GM23338 (cell line): ENCODE measurements at regions not wholly inside any gene's neighbourhood (a gene's known extent, or its start where the extent isn't known, plus 50 kb on each side); places are given as distances from the start of the nearest gene placed in this dataset.

Source experiments
- ATAC-seq: fragments of 200-7000 bp; cut with Tn5 transposase; 3 replicates; pipeline ENCODE4 v1.9.1; 2020
- DNase-seq: peaks from one replicate; pipeline ENCODE4 v3.0.0-alpha.2; 2015; ENCODE audit warnings: low spot score
- H2AFZ ChIP-seq: fragments of 200-600 bp; sonication (generic); 2 replicates; pipeline ENCODE4 v1.8.0; 2016; ENCODE audit warnings: antibody characterized with exemption, mild to moderate bottlenecking, moderate library complexity
- H3F3A ChIP-seq: fragments of 200-600 bp; sonication (generic); replicated peaks from 2 replicates; pipeline ENCODE4 v1.8.0; 2017; ENCODE audit warnings: antibody characterized with exemption, mixed run types, low read depth
- H3K27ac ChIP-seq: fragments of 200-600 bp; sonication (generic); 2 replicates; pipeline ENCODE4 v1.6.1; 2016; ENCODE audit warnings: low read depth
- H3K27me3 ChIP-seq: fragments of 200-600 bp; sonication (generic); 2 replicates; pipeline ENCODE4 v1.8.0; 2016; ENCODE audit warnings: mild to moderate bottlenecking, mixed run types, moderate library complexity; ENCODE audit not compliant: insufficient read depth
- H3K36me3 ChIP-seq: fragments of 200-600 bp; sonication (generic); 2 replicates; pipeline ENCODE4 v1.8.0; 2016; ENCODE audit warnings: mild to moderate bottlenecking; ENCODE audit not compliant: insufficient read depth
- H3K4me1 ChIP-seq: fragments of 200-600 bp; sonication (generic); 2 replicates; pipeline ENCODE4 v1.8.0; 2016; ENCODE audit warnings: mild to moderate bottlenecking, moderate library complexity; ENCODE audit not compliant: insufficient read depth
- H3K4me2 ChIP-seq: fragments of 200-600 bp; sonication (generic); 2 replicates; pipeline ENCODE4 v1.7.1; 2017; ENCODE audit warnings: mixed run types
- H3K4me3 ChIP-seq: fragments of 200-600 bp; sonication (generic); 2 replicates; pipeline ENCODE4 v1.6.1; 2016; ENCODE audit warnings: mixed run types
- H3K79me2 ChIP-seq: fragments of 200-600 bp; sonication (generic); replicated peaks from 2 replicates; pipeline ENCODE4 v1.8.0; 2017; ENCODE audit warnings: mild to moderate bottlenecking; ENCODE audit not compliant: insufficient read depth
- H3K9me2 ChIP-seq: fragments of 200-600 bp; sonication (generic); 2 replicates; pipeline ENCODE4 v1.8.0; 2017; ENCODE audit not compliant: insufficient read depth
- H4K20me1 ChIP-seq: fragments of 200-600 bp; sonication (generic); replicated peaks from 2 replicates; pipeline ENCODE4 v1.8.0; 2017; ENCODE audit warnings: mild to moderate bottlenecking; ENCODE audit not compliant: insufficient read depth
- H3K27ac Mint-ChIP-seq: 2 replicates; pipeline ENCODE4 v1.8.0; 2020; ENCODE audit warnings: inconsistent platforms, mild to moderate bottlenecking, moderate library complexity, mixed read lengths
- H3K27me3 Mint-ChIP-seq: 3 replicates; pipeline ENCODE4 v1.8.0; 2022; ENCODE audit warnings: low read depth, mild to moderate bottlenecking, moderate library complexity, mixed read lengths, inconsistent platforms; ENCODE audit not compliant: insufficient read depth, poor library complexity
- H3K36me3 Mint-ChIP-seq: 3 replicates; pipeline ENCODE4 v1.8.0; 2021; ENCODE audit warnings: low read depth, mild to moderate bottlenecking, inconsistent platforms, moderate library complexity, mixed read lengths
- H3K4me1 Mint-ChIP-seq: 3 replicates; pipeline ENCODE4 v1.8.0; 2020; ENCODE audit warnings: mild to moderate bottlenecking, inconsistent platforms, mixed read lengths
- H3K4me3 Mint-ChIP-seq: 3 replicates; pipeline ENCODE4 v1.8.0; 2021; ENCODE audit warnings: moderate library complexity, mild to moderate bottlenecking, inconsistent platforms, mixed read lengths
- H3K9me3 Mint-ChIP-seq: 3 replicates; pipeline ENCODE4 v1.8.0; 2020; ENCODE audit warnings: moderate library complexity, mild to moderate bottlenecking, inconsistent platforms, mixed read lengths
- CREB1 ChIP-seq: fragments of 250-450 bp; sonication (Bioruptor Pico); IDR thresholded peaks from 2 replicates; pipeline ENCODE4 v1.5.0; 2020; ENCODE audit warnings: low read depth, mild to moderate bottlenecking, moderate library complexity
- JUNB ChIP-seq: IDR thresholded peaks from one replicate; pipeline ENCODE4 v1.6.1; 2016; ENCODE audit warnings: antibody characterized with exemption; ENCODE audit not compliant: unreplicated experiment
- STAT1 ChIP-seq: IDR thresholded peaks from one replicate; pipeline ENCODE4 v1.6.1; 2016; ENCODE audit warnings: antibody characterized with exemption; ENCODE audit not compliant: unreplicated experiment
- TF ChIP-seq, protein P1 (sequence below), 2 experiments: fragments of 200-600 bp in 1 of 2; sonication (generic) in 1 of 2; conservative IDR thresholded peaks; 2 replicates each; pipeline versions ENCODE4 v1.5.1 to v1.6.1; 2016 to 2017; ENCODE audit warnings: antibody characterized with exemption in 2 of 2, low read depth in 2 of 2, mild to moderate bottlenecking in 2 of 2, moderate library complexity in 1 of 2
- TF ChIP-seq, protein P2 (sequence below): fragments of 250-450 bp; sonication (Bioruptor Pico); IDR thresholded peaks from 2 replicates; pipeline ENCODE4 v1.5.0; 2020; ENCODE audit warnings: mild to moderate bottlenecking, moderate library complexity

DNA sequence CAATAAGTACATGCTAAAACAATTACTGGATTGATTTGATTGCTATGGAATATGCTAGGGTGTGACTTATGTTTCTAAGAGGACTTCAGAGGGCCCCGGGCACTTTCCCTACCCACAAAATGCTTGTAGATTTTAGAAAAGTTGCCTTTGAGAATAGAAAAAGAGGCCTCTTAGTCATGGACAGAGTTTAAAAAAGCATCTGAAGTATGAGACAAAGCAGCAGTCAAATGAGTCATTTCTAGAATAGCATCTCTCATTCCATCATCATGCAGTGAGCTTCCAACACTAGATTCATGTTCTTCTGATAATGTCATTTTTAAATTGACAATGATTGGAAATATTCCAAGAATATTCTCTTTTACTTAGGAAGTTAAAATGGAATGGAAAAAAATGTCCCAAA, 675.1 kb upstream of the PCDH15 start:
- Mint-ChIP-seq H3K4me1 (no peaks in the 10 kb centered on the region), H3K4me3 (no peak overlapping the region), H3K36me3 (peaks cover 2% of the 10 kb centered on the region; the same call in 1 of the 3 replicates), H3K27ac (no peak overlapping the region), H3K27me3 (no peaks in the 10 kb centered on the region), H3K9me3 (peaks cover 10% of the 10 kb centered on the region)
- Histone ChIP-seq H3K36me3 (no peaks in the 10 kb centered on the region), H3K27me3 (no peaks in the 10 kb centered on the region), H3F3A (no peaks in the 10 kb centered on the region), H3K79me2 (no peaks in the 10 kb centered on the region), H3K4me2 (no peak overlapping the region), H3K27ac (no peak overlapping the region), H4K20me1 (no peaks in the 10 kb centered on the region), H2AFZ (no peak overlapping the region), H3K4me3 (no peak overlapping the region), H3K9me2 (no peaks in the 10 kb centered on the region), H3K4me1 (no peaks in the 10 kb centered on the region)
- ATAC-seq: no peak
- TF ChIP-seq, protein P1, sequence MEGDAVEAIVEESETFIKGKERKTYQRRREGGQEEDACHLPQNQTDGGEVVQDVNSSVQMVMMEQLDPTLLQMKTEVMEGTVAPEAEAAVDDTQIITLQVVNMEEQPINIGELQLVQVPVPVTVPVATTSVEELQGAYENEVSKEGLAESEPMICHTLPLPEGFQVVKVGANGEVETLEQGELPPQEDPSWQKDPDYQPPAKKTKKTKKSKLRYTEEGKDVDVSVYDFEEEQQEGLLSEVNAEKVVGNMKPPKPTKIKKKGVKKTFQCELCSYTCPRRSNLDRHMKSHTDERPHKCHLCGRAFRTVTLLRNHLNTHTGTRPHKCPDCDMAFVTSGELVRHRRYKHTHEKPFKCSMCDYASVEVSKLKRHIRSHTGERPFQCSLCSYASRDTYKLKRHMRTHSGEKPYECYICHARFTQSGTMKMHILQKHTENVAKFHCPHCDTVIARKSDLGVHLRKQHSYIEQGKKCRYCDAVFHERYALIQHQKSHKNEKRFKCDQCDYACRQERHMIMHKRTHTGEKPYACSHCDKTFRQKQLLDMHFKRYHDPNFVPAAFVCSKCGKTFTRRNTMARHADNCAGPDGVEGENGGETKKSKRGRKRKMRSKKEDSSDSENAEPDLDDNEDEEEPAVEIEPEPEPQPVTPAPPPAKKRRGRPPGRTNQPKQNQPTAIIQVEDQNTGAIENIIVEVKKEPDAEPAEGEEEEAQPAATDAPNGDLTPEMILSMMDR (conservative IDR thresholded peaks at IDR 0.05; ENCODE audit: low read depth in 2 of 2): no peak
- no peak for TF ChIP-seq STAT1
- TF ChIP-seq CREB1 (CRISPR knock-in tag): no peak
- TF ChIP-seq JUNB: no peak
- TF ChIP-seq, protein P2, sequence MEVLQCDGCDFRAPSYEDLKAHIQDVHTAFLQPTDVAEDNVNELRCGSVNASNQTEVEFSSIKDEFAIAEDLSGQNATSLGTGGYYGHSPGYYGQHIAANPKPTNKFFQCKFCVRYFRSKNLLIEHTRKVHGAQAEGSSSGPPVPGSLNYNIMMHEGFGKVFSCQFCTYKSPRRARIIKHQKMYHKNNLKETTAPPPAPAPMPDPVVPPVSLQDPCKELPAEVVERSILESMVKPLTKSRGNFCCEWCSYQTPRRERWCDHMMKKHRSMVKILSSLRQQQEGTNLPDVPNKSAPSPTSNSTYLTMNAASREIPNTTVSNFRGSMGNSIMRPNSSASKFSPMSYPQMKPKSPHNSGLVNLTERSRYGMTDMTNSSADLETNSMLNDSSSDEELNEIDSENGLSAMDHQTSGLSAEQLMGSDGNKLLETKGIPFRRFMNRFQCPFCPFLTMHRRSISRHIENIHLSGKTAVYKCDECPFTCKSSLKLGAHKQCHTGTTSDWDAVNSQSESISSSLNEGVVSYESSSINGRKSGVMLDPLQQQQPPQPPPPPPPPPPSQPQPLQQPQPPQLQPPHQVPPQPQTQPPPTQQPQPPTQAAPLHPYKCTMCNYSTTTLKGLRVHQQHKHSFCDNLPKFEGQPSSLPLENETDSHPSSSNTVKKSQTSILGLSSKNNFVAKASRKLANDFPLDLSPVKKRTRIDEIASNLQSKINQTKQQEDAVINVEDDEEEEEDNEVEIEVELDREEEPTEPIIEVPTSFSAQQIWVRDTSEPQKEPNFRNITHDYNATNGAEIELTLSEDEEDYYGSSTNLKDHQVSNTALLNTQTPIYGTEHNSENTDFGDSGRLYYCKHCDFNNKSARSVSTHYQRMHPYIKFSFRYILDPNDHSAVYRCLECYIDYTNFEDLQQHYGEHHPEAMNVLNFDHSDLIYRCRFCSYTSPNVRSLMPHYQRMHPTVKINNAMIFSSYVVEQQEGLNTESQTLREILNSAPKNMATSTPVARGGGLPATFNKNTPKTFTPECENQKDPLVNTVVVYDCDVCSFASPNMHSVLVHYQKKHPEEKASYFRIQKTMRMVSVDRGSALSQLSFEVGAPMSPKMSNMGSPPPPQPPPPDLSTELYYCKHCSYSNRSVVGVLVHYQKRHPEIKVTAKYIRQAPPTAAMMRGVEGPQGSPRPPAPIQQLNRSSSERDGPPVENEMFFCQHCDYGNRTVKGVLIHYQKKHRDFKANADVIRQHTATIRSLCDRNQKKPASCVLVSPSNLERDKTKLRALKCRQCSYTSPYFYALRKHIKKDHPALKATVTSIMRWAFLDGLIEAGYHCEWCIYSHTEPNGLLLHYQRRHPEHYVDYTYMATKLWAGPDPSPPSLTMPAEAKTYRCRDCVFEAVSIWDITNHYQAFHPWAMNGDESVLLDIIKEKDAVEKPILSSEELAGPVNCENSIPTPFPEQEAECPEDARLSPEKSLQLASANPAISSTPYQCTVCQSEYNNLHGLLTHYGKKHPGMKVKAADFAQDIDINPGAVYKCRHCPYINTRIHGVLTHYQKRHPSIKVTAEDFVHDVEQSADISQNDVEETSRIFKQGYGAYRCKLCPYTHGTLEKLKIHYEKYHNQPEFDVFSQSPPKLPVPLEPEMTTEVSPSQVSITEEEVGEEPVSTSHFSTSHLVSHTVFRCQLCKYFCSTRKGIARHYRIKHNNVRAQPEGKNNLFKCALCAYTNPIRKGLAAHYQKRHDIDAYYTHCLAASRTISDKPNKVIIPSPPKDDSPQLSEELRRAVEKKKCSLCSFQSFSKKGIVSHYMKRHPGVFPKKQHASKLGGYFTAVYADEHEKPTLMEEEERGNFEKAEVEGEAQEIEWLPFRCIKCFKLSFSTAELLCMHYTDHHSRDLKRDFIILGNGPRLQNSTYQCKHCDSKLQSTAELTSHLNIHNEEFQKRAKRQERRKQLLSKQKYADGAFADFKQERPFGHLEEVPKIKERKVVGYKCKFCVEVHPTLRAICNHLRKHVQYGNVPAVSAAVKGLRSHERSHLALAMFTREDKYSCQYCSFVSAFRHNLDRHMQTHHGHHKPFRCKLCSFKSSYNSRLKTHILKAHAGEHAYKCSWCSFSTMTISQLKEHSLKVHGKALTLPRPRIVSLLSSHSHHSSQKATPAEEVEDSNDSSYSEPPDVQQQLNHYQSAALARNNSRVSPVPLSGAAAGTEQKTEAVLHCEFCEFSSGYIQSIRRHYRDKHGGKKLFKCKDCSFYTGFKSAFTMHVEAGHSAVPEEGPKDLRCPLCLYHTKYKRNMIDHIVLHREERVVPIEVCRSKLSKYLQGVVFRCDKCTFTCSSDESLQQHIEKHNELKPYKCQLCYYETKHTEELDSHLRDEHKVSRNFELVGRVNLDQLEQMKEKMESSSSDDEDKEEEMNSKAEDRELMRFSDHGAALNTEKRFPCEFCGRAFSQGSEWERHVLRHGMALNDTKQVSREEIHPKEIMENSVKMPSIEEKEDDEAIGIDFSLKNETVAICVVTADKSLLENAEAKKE (CRISPR knock-in tag): no peak
- DNase-seq: no peak
